Keratinocyte (primary cell): ENCODE measurements at regions not wholly inside any gene's neighbourhood (a gene's known extent, or its start where the extent isn't known, plus 50 kb on each side); places are given as distances from the start of the nearest gene placed in this dataset.

ENCODE experiments used
- EZH2 ChIP-seq: IDR thresholded peaks from one replicate; pipeline ENCODE4 v1.6.1; 2012; ENCODE audit warnings: inconsistent platforms, mild to moderate bottlenecking, low read length, moderate library complexity
- TF ChIP-seq, protein P1 (sequence below), 3 experiments: IDR thresholded peaks in 1 of 3; conservative IDR thresholded peaks in 1 of 3; optimal IDR thresholded peaks in 1 of 3; 2 replicates in 2 of 3; 3 replicates in 1 of 3; pipeline versions ENCODE3 to v1.5.1; 2011; ENCODE audit warnings: low read length in 3 of 3, mild to moderate bottlenecking in 3 of 3, moderate library complexity in 2 of 3, control low read depth in 1 of 3, inconsistent platforms in 1 of 3; ENCODE audit not compliant: insufficient read depth in 2 of 3; ENCODE audit errors: extremely low read depth in 1 of 3

GRCh38 chr9:36521148-36521547 is 51.5 kb upstream of the MELK start:
- no peak for TF ChIP-seq EZH2
- TF ChIP-seq, protein P1, sequence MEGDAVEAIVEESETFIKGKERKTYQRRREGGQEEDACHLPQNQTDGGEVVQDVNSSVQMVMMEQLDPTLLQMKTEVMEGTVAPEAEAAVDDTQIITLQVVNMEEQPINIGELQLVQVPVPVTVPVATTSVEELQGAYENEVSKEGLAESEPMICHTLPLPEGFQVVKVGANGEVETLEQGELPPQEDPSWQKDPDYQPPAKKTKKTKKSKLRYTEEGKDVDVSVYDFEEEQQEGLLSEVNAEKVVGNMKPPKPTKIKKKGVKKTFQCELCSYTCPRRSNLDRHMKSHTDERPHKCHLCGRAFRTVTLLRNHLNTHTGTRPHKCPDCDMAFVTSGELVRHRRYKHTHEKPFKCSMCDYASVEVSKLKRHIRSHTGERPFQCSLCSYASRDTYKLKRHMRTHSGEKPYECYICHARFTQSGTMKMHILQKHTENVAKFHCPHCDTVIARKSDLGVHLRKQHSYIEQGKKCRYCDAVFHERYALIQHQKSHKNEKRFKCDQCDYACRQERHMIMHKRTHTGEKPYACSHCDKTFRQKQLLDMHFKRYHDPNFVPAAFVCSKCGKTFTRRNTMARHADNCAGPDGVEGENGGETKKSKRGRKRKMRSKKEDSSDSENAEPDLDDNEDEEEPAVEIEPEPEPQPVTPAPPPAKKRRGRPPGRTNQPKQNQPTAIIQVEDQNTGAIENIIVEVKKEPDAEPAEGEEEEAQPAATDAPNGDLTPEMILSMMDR (optimal IDR thresholded peaks at IDR 0.05 in 1 of 3, IDR thresholded peaks at IDR 0.05 in 1 of 3, conservative IDR thresholded peaks at IDR 0.05 in 1 of 3; ENCODE audit: extremely low read depth in 1 of 3, insufficient read depth in 2 of 3, low read length in 3 of 3) = no peak
